VCaP (cell line): ENCODE measurements at regions not wholly inside any gene's neighbourhood (a gene's known extent, or its start where the extent isn't known, plus 50 kb on each side); places are given as distances from the start of the nearest gene placed in this dataset.

Experiments
- H3K27ac ChIP-seq: fragments of 450-650 bp; 2 replicates; pipeline ENCODE4 v1.5.1; 2017
- TF ChIP-seq, protein P1 (sequence below): fragments of 450-650 bp; conservative IDR thresholded peaks from 2 replicates; pipeline ENCODE4 v1.5.1; 2017; ENCODE audit warnings: mild to moderate bottlenecking, moderate library complexity

DNA sequence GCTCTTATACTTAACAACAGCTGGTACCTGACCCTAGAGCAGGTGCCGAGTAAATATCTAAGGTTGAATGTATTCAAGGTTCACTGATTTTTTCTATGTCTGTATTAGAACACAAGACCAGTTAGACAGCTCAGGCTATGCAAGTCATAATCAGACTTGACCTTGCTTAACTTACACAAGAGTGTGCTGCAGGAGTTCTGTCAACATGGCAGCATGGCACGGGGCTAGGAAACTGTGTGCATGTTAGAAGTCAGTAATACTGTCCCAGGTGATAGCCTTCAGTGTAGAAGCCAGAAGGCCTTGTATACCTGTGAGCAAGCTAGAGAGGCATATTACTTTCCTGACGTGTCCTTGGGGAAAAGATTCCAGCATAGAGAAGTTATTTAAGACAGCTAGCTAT lies 253.1 kb downstream of the FAT3 start:
- TF ChIP-seq, protein P1, sequence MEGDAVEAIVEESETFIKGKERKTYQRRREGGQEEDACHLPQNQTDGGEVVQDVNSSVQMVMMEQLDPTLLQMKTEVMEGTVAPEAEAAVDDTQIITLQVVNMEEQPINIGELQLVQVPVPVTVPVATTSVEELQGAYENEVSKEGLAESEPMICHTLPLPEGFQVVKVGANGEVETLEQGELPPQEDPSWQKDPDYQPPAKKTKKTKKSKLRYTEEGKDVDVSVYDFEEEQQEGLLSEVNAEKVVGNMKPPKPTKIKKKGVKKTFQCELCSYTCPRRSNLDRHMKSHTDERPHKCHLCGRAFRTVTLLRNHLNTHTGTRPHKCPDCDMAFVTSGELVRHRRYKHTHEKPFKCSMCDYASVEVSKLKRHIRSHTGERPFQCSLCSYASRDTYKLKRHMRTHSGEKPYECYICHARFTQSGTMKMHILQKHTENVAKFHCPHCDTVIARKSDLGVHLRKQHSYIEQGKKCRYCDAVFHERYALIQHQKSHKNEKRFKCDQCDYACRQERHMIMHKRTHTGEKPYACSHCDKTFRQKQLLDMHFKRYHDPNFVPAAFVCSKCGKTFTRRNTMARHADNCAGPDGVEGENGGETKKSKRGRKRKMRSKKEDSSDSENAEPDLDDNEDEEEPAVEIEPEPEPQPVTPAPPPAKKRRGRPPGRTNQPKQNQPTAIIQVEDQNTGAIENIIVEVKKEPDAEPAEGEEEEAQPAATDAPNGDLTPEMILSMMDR: no peak

GRCh38 chr11:92480499-92480898 lies 255.9 kb downstream of the FAT3 start:
- TF ChIP-seq, protein P1: no peak

More for the DNA sequence above, 253.1 kb downstream of the FAT3 start:
- H3K27ac ChIP-seq: no peak overlapping the region

GRCh38 chr11:92482492-92483060 lies 258.0 kb downstream of the FAT3 start:
- TF ChIP-seq, protein P1: no peak
- H3K27ac ChIP-seq: no peak overlapping the region

More at GRCh38 chr11:92480499-92480898, 255.9 kb downstream of the FAT3 start:
- H3K27ac ChIP-seq: no peak overlapping the region

DNA sequence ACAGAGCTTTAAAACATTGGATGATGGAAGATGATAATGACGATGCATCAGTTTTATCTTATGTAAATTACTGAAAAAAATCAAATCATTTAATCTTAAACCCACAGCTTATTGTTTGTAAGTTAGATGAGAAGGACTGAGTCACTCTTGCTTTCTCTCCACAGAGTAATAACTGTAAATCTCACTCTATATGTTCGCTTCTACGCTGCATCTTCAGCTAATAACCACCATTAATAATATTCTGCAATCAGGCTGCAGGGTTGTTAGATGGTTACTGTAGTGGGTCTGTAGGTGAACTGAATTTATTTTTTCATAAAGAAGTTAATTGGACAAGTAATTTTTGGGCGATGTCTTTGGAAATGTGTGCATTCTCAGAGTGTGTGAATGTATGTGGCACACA lies 260.0 kb downstream of the FAT3 start:
- TF ChIP-seq, protein P1: no peak

DNA sequence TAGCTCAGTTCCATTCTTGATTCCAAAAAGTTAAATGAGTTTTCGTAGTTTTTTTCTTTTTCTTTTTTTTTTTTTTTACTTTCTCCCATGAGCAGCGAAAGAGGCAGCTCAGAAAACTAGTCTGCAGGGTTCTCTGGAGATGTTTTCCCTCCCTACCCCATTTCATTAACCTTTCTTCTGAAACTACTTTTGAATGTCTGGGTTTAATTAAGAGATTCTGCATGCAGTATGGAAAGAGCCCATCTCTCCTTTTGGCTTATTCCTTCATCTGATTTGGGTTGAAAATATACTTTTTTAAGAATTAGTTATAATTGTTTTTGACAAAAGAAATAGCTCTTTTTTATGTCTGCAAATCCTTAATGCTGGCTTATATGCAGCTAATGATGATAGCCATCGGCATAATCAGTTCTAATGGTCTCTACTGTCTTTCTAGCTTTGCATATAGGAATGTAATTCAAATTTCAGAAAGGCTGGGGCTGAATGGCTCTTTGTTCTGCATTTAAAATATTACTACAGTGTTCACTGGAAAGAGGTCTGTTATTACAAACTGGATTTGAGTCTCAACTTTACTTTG lies 265.3 kb downstream of the FAT3 start:
- no peak overlapping the region for H3K27ac ChIP-seq

More for the DNA sequence above, 260.0 kb downstream of the FAT3 start:
- no peak overlapping the region for H3K27ac ChIP-seq

DNA sequence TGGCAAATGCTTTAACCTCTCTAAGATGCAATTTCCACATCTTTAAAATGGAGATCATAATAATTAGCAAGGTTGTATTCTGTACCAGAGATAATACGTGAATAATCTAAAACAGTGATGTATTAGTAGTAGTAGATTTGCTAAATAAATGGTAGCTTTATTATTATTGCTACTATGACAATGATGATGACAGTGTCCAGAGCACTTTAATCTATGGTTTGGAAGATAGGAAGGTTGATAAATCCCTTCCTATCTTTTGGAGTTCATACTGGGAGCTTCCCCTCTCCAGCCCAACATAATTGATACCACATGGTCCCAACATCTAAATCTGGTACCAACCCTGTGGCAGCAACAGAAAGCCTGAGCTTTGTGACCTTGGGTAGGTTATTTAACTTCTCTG lies 267.8 kb downstream of the FAT3 start:
- no peak overlapping the region for H3K27ac ChIP-seq
- TF ChIP-seq, protein P1: no peak

More for the DNA sequence above, 265.3 kb downstream of the FAT3 start:
- TF ChIP-seq, protein P1: no peak

- TF ChIP-seq, protein P1: no peak
- H3K27ac ChIP-seq: no peak overlapping the region
Measured at GRCh38 chr11:92495107-92495793, 270.6 kb downstream of the FAT3 start.
